ENCODE measurements at regions not wholly inside any gene's neighbourhood (a gene's known extent, or its start where the extent isn't known, plus 50 kb on each side); places are given as distances from the start of the nearest gene placed in this dataset.

DNA sequence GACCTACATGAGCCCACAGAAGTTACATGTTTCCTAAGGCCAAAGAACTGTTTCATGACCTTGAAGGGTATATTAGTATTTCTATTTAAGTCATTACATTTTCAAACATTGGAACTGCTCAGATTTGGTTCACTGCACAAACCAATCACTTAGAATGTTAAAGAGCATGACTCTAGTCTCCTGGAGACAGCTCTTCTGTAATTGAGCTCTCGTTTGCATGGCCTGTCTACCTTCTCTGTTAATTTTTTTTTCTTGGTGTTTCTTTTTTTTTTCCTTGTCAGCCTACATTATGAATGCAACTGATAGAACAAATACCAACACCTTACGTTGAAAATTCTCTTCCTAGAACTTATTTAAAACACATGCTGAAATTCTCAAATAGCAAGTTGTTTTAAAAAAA, 860.2 kb upstream of the MAP3K7 start:
- TF ChIP-seq, protein P1, sequence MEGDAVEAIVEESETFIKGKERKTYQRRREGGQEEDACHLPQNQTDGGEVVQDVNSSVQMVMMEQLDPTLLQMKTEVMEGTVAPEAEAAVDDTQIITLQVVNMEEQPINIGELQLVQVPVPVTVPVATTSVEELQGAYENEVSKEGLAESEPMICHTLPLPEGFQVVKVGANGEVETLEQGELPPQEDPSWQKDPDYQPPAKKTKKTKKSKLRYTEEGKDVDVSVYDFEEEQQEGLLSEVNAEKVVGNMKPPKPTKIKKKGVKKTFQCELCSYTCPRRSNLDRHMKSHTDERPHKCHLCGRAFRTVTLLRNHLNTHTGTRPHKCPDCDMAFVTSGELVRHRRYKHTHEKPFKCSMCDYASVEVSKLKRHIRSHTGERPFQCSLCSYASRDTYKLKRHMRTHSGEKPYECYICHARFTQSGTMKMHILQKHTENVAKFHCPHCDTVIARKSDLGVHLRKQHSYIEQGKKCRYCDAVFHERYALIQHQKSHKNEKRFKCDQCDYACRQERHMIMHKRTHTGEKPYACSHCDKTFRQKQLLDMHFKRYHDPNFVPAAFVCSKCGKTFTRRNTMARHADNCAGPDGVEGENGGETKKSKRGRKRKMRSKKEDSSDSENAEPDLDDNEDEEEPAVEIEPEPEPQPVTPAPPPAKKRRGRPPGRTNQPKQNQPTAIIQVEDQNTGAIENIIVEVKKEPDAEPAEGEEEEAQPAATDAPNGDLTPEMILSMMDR (IDR thresholded peaks at IDR 0.05; ENCODE audit: control extremely low read depth in 1 of 3, insufficient read depth in 1 of 3, low read depth in 1 of 3, low read length in 3 of 3): no peak
- TF ChIP-seq KDM1A (IDR thresholded peaks at IDR 0.05; ENCODE audit: borderline replicate concordance, low read length) (no peak), POLR2AphosphoS5 (IDR thresholded peaks at IDR 0.05; ENCODE audit: low read depth, low read length) (no peak), SP1 (IDR thresholded peaks at IDR 0.05; ENCODE audit: low read depth, low read length) (no peak), CHD2 (IDR thresholded peaks at IDR 0.05; ENCODE audit: low read length) (no peak), CEBPB (IDR thresholded peaks at IDR 0.05; ENCODE audit: low read depth, low read length) (no peak), KDM5A (IDR thresholded peaks at IDR 0.05; ENCODE audit: low read length) (no peak), SUZ12 (IDR thresholded peaks at IDR 0.05; ENCODE audit: low read length) (no peak), EP300 (IDR thresholded peaks at IDR 0.05; ENCODE audit: borderline replicate concordance in 1 of 2, low read depth in 2 of 2, low read length in 2 of 2) (no peak), JUN (IDR thresholded peaks at IDR 0.05; ENCODE audit: low read depth, low read length) (no peak), TAF7 (optimal IDR thresholded peaks at IDR 0.05; ENCODE audit: borderline replicate concordance, low read depth, low read length) (no peak), EGR1 (IDR thresholded peaks at IDR 0.05; ENCODE audit: borderline replicate concordance, low read depth, low read length) (no peak), EZH2 (IDR thresholded peaks at IDR 0.05; ENCODE audit: low read depth, low read length, severe bottlenecking) (no peak), CREB1 (IDR thresholded peaks at IDR 0.05) (no peak)

Data from H1 (cell line).